GM12878 (cell line): ENCODE measurements at regions not wholly inside any gene's neighbourhood (a gene's known extent, or its start where the extent isn't known, plus 50 kb on each side); places are given as distances from the start of the nearest gene placed in this dataset.

Source experiments
- BMI1 ChIP-seq: fragments of 450-650 bp; IDR thresholded peaks from 2 replicates; pipeline ENCODE4 v1.6.1; 2016; ENCODE audit warnings: mild to moderate bottlenecking, moderate library complexity, borderline replicate concordance
- CEBPZ ChIP-seq: fragments of 150-350 bp; IDR thresholded peaks from 2 replicates; pipeline ENCODE4 v1.6.1; 2016; ENCODE audit warnings: low read depth, low read length
- CTCF ChIP-seq, 3 experiments: IDR thresholded peaks in 2 of 3; conservative IDR thresholded peaks in 1 of 3; 2 replicates each; pipeline ENCODE4 v1.5.1; 2011; ENCODE audit warnings: low read depth in 3 of 3, low read length in 3 of 3, mild to moderate bottlenecking in 3 of 3, control low read depth in 2 of 3, moderate library complexity in 2 of 3, inconsistent platforms in 1 of 3, mixed read lengths in 1 of 3; ENCODE audit not compliant: control insufficient read depth in 2 of 3, insufficient read depth in 1 of 3; ENCODE audit errors: extremely low read depth in 1 of 3
- EGR1 ChIP-seq, 2 experiments: IDR thresholded peaks; 1 replicate in 1 of 2; 2 replicates in 1 of 2; pipeline ENCODE4 v1.6.1; 2011 to 2012; ENCODE audit warnings: low read depth in 2 of 2, low read length in 2 of 2, borderline replicate concordance in 1 of 2, mild to moderate bottlenecking in 1 of 2, moderate library complexity in 1 of 2
- EZH2 ChIP-seq: IDR thresholded peaks from 2 replicates; pipeline ENCODE4 v1.6.1; 2012; ENCODE audit warnings: low read depth, mild to moderate bottlenecking, control low read depth, inconsistent platforms, low read length, borderline replicate concordance; ENCODE audit not compliant: control insufficient read depth
- IKZF2 ChIP-seq, 2 experiments: fragments of 450-650 bp; IDR thresholded peaks; 2 replicates each; pipeline ENCODE4 v1.6.1; 2017; ENCODE audit warnings: mild to moderate bottlenecking in 2 of 2, moderate library complexity in 2 of 2
- PAX5 ChIP-seq: IDR thresholded peaks from 2 replicates; pipeline ENCODE4 v1.6.1; 2011; ENCODE audit warnings: low read depth, low read length, borderline replicate concordance
- POLR2A ChIP-seq: IDR thresholded peaks from 2 replicates; pipeline ENCODE4 v1.6.1; 2011; ENCODE audit warnings: low read depth, mild to moderate bottlenecking, low read length
- POLR2AphosphoS5 ChIP-seq: IDR thresholded peaks from 2 replicates; pipeline ENCODE4 v1.6.1; 2011; ENCODE audit warnings: mild to moderate bottlenecking, low read length, inconsistent platforms
- TCF7 ChIP-seq: IDR thresholded peaks from 2 replicates; pipeline ENCODE4 v1.6.1; 2014; ENCODE audit warnings: antibody characterized with exemption, borderline replicate concordance
- ZNF384 ChIP-seq: IDR thresholded peaks from 2 replicates; pipeline ENCODE4 v1.6.1; 2012; ENCODE audit warnings: low read depth, mild to moderate bottlenecking, low read length, improper control_type of control experiment, borderline replicate concordance

GRCh38 chr1:18045621-18046020, 62.0 kb upstream of the IGSF21 start:
- TF ChIP-seq CEBPZ (no peak), BMI1 (no peak), CTCF (IDR thresholded peaks at IDR 0.05 in 2 of 3, conservative IDR thresholded peaks at IDR 0.05 in 1 of 3; ENCODE audit: control insufficient read depth in 2 of 3, extremely low read depth in 1 of 3, insufficient read depth in 1 of 3, low read depth in 3 of 3, low read length in 3 of 3) (no peak), POLR2A (no peak), POLR2AphosphoS5 (no peak), TCF7 (no peak), EZH2 (no peak), ZNF384 (no peak), PAX5 (no peak), EGR1 (IDR thresholded peaks at IDR 0.05; ENCODE audit: borderline replicate concordance in 1 of 2, low read depth in 2 of 2, low read length in 2 of 2) (no peak), IKZF2 (IDR thresholded peaks at IDR 0.05) (no peak)
